GF-D8 (cell line): ENCODE measurements at regions not wholly inside any gene's neighbourhood (a gene's known extent, or its start where the extent isn't known, plus 50 kb on each side); places are given as distances from the start of the nearest gene placed in this dataset.
"Not testable (repeated sequence)": the region's sequence is repeated elsewhere in the genome, so short reads cannot be mapped to it uniquely, and the experiment has no call there.

Experiments
- DNase-seq: peaks from one replicate; lab custom pipeline; 2025; lab: John Stamatoyannopoulos, UW

DNA sequence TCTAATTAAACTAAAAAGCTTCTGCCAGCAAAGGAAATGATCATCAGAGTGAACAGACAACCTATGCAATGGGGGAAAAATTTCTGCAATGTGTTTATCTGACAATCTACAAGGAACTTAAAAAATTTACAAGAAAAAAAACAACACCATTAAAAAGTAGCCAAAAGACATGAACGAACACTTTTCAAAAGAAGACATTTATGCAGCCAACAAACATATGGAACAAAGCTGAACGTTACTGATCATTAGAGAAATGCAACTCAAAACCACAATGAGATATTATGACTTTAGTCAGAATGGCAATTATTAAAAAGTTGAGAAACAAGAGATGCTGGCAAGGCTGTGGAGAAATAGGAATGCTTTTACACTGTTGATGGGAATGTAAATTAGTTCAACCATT, 530.4 kb upstream of the DAB2 start:
- DNase-seq = no peak

DNA sequence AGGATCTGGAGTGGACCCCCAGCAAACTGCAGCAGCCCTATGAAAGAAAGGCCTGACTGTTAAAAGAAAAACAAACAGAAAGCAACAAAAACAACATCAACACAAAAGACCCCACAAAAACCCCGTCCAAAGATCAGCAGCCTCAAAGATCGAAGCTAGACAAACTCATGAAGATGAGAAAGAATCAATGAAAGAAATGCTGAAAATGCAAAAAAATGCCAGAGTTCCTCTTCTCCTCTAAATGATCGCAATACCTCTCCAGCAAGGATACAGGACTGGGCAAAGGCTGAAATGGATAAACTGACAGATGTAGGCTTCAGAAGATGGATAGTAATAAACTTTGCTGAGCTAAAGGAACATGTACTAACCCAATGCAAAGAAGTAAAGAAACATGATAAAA, 526.3 kb upstream of the DAB2 start:
- no peak for DNase-seq

DNA sequence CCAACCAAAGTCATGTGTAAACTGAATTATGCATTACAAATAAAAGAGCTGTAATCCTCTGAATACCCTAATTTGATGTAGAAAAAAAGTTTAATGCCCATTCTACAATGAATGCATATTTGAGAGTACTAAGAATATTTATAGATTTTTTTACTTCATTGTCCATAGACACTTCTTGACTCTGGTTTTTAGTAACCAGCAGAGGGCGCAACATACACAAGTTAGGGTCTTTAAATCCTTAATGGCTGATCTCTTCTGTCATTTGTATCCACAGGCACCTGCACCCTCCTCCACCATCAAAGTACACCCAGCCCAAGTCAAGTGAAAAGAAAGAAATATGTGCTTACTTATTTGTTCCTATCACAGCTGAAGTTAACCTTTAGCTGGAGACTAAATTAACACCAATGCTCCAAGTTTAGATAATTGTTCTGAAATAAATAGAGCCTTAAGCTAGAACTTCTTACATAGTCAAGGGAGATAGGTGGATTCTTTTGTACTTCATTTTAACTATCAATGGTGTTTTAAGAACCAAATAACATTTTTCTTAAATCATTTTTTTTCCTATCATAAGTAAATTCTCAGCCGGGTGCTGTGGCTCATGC, 524.2 kb upstream of the DAB2 start:
- DNase-seq = no peak

DNA sequence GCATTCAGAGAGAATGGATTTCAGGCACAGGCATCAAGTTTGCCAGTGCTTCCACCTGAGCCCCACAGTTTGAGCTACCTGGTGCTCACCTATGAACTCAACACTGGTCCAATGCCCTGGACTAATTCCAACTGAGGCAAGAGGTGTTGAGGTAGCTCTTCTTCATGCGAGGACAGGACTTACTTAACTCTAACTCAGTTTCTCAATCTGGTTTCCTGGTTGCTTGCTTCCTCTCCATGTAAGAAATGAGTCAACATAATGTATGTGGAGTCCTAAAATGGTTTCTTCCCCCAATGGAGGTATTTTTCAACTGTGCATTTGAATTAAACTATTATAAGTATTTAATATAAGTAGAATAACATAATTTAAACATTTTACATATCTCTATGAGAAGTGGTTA, 523.6 kb upstream of the DAB2 start:
- DNase-seq = no peak

DNA sequence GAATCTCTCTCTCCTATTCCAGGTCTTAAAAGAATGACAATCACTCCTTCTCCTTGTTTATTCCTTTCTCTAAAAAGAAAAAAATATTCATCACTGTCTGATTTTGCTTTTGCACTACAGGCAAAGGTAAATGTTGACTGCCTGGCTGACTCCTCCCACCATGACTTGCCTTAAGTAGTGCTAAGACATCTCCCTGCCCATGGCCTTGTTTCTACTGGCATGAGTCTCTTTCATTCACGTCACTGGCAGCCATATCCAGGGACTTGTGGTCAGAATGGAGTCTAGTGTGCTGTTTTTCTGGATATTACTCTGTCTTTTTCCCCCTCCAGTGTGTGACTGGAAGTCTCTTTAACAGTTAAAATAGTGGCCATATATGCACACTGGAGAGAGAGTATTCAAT, 522.9 kb upstream of the DAB2 start:
- DNase-seq = no peak

DNA sequence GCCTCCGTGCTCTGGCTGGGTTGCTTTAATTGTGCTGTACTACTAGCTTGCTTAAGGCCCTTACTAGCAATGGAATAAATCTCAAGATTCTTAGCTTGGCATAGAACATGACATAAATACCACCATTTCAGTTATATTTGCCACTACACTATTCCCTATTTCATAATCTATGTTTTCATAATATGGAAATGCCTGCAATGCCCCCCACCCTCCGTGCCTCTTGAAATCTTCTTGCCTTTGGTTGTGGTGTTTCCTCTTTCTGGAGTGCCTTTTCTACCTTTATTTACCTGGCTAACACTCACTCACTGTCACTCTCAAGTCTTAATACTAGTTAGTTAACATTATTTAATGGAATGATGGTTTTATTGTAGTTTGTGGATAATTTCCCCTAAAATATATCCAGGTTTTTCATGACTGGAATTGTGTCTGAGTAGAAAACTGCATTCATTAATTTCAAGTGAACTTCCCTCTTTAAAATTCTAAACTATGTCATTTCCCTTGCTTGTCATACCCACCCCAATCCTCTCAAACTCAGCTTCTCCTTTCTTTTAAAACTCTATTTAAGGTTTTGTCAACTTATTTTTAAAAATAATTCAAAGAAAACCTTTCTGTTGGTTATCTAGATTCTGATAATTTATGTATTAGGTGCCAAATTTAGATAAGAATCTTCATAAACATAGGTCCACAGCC, 521.7 kb upstream of the DAB2 start:
- DNase-seq = no peak

DNA sequence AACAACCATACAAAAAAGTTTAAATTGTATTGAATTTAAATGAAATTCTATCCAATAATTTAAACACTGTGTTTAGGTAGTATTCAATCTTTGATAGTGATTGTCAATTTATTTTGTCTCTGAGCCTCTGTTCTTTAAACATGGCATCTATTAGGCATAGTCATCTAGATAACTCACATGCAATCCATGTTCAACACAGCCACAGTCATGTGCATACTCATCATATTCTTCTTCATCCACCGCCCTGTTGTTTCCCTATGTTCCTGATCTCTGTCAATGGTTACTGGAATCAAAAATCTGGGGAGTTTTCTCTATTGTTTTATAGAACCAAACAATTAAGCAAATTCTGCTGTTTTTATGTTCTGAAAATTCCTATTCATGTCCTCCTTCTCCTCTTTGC, 521.1 kb upstream of the DAB2 start:
- no peak for DNase-seq

DNA sequence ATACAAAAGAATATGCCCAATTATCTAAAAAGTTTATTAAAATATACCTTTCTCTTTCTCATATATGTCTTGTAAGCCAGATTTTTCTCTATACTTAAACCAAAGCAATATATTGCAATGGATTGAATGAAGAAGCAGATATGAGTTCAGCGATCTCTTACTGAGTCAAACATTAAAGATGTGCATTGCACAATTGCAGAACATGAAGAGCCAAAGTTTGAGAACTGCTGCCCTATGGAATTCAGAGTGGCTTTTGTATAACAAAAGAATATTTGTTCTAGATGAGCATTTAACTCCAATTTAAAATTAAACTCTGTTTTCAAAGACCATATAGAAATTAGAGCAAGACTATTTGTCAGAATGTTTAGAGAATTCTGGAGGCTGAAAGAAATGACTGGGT, 519.0 kb upstream of the DAB2 start:
- DNase-seq = no peak

DNA sequence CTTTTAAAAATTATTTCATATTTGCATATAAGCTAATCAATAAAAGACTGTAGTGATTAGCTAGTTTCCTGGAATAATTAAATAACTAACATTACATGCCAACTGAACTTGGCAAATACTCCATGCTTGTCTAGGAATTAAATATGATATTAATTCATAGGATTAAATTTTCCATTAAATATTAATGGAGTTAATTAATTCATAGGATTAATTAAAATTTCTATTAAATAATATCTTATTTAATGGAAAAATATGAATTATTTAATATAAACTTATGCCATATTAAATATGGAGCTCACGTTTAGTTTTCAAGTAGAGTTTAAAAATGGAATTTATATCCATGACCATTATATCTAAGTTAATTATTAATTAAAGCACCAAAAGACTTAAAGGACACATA, 517.8 kb upstream of the DAB2 start:
- DNase-seq = no peak

DNA sequence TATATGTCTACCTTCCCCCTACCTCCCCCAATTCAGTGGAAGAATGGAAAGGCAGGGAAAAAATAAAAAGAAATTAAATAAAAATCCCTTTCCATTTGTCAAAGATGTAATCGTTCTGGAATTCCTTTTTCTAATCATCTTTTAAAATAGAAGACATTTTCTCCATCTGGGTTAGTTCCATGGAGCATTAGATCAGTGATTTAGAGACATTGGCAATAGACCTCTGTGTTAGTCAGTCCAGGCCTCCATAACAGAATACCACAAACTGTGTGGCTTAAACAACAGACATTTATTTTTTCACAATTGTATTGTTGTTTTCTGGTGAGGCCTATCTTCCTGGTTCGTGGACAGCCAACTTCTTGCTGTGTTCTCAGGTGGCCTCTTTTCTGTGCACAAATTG, 516.6 kb upstream of the DAB2 start:
- no peak for DNase-seq

DNA sequence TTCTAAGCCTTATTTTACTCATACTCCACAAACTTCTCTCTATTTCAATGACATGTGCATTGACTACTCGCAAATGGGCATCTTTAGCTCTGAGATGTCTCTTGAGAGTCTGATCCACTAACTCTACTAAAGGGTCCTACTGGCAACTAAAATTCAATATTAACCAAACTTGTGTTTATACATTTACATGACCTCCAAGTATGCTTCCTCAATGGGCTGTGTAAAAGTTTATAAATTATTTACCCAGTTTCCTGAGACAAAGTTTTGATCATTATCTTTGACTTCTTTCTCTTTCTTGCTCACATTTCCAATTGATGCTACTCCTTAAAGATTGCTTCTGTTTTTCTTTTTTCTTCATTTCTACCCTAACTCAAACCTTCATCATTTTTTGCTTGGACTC, 510.1 kb upstream of the DAB2 start:
- no peak for DNase-seq

DNA sequence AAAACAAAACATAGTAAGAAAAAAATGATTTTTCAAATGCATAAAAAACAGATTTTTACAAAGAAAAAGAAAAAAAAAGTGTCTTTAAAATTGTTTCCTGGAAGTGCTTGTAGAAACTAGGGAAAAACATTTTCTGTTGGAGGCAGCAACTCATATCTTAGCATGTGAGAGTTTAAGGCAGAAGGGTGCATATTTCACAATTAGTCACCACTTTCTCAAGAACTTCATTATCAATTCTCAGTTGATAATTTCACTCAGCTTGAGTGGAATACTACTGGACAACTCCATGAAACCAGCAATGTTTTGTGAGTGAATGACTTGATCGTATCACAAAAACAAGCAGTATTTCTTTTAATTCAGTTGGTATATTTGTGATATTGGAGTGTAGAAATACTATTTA, 508.3 kb upstream of the DAB2 start:
- no peak for DNase-seq

DNA sequence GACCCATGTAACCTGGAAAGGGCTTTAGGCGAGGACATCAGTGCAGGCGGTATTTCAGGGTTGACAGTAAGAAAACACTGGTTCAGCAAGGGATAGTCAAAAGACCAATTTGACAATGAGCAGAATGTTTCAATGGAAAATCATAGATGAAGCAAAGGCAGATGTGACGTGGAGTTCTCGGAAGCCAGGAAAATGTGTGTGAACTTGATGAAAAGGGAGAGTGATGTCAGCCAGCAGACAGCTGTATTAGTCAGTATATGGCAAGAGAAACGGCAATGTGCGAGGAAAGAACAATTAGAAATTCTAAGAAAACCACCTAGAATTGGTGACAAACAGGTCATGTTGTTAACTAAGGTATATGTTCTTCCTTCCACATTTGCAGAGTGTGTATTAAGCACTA, 503.9 kb upstream of the DAB2 start:
- no peak for DNase-seq

DNA sequence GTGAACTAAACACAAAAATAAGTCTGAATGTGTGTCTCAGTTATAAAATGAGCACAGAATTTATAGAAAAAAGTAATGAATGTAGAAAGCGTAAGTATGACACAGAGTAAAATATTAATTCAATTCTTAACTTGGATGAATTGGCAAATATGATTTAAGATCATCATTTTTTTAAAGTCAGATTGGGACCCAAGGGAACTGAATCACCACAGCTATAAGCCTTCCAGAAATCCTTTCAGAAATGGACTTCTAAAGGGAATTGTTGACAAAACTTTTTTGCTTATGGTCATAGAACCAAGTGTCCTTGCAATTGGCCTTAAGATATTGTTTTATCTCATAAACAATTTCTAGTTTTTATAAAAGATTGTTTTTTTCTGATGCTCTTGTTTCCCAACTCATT, 495.1 kb upstream of the DAB2 start:
- DNase-seq = no peak

DNA sequence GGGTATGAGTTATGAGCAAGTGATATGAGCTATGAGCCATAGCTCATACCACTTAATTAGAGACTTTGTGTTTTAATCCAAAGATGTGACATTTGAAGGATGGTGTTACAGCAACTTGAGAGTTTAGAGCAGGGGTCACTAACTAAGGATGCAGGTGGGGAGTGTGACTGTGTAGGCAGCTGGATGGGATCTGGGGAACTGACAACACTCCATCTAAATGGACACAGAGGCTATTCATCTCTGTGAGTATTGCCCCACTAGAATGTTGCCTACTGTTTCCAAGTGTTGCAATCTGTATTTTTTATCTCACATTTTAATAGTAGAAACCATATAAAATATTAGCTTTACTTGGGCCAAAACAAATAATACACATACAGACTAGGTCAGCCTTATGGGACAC, 488.1 kb upstream of the DAB2 start:
- DNase-seq = no peak

DNA sequence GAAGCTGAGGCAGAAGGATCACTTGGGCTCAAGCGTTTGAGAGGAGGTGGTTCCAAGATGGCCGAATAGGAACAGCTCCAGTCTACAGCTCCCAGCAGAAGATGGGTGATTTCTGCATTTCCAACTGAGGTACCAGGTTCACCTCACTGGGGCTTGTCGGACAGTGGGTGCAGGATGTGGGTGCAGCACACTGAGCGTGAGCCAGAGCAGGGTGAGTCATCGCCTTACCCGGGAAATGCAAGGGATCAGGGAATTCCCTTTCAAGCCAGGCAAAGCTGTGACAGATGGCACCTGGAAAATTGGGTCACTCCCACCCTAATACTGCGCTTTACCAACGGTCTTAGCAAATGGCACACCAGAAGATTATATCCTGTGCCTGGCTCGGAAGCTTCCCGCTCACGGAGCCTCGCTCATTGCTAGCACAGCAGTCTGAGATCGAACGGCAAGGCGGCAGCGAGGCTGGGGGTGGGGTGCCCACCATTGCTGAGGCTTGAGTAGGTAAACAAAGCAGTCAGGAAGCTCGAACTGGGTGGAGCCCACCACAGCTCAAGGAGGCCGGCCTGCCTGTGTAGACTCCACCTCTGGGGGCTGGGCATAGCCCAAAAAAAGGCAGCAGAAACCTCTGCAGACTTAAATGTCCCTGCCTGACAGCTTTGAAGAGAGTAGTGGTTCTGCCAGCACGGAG, 482.6 kb upstream of the DAB2 start:
- not testable (repeated sequence) for DNase-seq

DNA sequence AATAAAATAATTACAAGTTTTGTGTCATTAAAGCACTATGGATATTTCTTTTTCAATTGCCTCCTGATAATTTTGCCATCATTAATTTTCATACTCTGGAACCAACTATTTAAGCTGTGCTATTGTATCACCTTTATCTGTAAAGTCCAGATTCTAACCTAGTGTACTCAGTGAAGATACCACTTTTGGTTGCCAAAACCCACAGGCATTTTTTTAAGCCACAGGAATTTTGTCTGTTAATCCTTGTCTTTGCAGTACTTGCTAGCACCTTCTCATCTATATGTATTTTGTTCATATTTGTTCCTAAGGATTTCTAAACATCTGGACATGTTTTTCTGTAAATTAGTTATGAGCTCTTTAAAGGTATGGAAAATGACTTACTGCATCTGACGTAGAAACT, 481.4 kb upstream of the DAB2 start:
- no peak for DNase-seq

DNA sequence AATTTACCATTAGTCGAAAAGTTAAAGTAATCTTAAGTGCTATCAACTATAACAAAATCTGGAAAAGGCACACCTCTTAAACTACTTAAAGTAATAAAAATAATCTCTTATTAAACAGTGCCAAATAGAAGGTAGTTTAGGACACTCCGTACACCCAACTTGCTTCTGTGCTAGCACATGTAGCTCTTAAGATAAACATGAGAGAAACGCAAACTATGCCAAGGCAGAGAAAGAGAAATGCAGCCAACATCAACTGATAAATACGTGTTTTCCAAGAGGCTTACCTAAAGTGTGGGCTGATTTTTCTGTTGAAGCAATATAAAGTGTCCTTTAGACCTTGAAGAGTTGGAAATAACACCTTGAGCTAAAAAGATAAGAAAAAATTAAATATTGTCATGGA, 480.6 kb upstream of the DAB2 start:
- no peak for DNase-seq

DNA sequence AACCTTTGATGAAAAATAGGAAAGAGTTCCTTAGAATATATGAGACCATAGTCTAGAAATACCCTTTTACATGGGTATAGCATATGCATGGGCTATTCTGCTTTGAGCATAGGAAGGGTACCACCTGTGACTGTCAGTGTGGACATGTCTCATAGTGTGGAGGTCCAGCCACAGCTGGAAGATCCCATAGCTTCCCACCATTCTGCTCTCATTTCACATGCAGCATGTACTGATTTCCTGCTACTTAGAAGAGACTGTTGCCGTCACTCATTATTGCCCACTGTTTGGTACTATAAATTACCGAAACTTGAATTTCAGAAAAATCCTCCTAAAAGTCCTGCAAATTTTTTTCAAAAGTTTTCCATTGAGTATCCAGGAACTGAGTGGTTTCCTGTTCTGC, 477.8 kb upstream of the DAB2 start:
- no peak for DNase-seq

DNA sequence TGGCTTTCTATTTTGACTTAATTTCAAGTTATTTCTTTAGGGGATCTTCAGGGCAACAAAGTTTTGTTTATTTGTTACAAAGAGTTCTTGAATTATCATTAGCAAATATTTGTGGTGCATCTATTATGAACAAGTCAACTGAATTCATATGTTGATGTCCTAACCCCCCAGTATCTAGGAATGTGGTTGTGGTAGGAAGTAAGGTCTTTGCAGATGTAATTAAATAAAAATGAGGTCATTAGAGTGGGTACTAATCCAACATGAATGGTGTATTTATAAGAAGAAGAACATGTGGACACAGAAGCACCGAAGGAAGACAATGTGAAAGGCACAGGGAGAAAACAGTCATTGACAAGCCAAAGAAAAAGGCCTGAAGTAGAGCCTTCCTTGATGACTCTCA, 474.0 kb upstream of the DAB2 start:
- no peak for DNase-seq

DNA sequence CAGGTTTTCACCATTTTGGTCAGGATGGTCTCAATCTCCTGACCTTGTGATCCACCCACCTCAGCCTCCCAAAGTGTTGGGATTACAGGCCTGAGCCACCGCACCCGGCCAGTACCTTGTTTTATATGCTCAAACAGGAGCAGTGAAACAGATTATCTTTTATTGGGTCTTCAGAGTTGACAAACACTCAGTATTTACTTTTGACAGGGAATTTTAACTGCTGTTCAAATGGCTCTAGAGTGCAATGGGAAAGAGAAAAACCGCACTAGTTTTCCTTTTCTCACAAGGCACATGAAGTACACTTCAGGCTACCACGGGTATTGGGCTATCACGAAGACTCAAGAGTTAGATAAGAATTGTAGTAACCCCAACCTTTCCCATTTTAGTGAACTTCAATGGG, 471.9 kb upstream of the DAB2 start:
- no peak for DNase-seq

DNA sequence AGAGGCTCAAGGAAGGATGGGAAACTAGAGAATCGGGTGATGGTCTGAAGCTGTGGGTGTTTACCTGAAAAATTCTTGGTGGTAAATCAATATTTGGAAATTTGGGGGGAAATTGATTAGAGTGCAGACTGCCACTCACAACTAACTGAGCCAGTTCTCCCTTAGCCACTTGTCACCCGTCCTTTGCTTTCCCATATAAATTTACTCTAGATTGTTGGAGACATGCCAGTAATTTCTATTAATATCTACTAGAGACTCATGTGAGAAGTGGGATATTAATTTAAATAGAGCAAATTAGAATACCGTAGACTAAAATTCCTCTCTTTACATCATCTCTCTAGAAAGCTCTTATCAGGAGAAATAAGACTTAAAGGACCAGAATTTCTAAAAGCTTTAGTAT, 471.3 kb upstream of the DAB2 start:
- no peak for DNase-seq

DNA sequence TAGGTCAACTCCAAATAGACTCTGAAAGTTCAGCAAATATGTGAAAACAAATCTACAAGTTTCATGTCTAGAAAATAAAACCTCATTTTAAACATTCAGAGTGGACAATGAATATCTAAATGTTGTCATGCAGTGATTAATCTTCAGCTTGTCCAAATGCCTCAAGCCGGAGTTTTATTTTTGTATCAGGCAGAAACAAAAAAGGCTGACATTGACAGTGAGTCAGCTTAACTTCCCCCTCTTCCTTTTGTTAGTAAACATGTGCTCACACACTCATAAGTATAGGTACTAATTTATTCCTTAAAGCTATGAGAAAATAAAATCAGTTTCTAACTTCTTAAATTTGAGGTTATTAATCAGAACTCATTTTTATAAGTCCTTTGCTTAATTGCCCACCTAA, 467.9 kb upstream of the DAB2 start:
- DNase-seq = no peak

DNA sequence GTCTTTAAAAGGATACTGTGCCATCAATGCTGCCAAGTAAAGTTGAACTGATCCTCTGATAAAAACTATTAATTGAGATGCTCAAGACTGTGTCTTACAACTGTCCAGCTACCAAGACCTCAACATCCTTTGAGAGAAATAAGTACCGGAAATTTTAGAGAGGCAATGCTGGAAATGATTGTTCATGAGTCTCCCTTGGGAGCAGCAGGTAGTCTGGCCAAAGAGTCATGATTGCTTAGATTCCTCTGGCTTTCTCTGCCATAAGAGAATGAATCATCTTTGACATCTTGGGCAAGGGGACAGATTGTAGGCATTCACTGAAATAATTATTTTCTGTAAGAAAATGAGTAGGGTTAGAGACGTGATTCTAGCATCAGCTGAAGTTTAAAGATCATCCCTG, 466.6 kb upstream of the DAB2 start:
- no peak for DNase-seq
